GM18870 (cell line): ENCODE measurements at regions not wholly inside any gene's neighbourhood (a gene's known extent, or its start where the extent isn't known, plus 50 kb on each side); places are given as distances from the start of the nearest gene placed in this dataset.

ENCODE experiments used
- ATAC-seq: cut with Tn5 transposase; IDR thresholded peaks from one replicate; pipeline ENCODE4 v1.9.1; 2021; ENCODE audit warnings: moderate library complexity; ENCODE audit not compliant: unreplicated experiment

- no peak for ATAC-seq
These were observed 111.8 kb downstream of the HAO1 start for GRCh38 chr20:7828437-7828836.

GRCh38 chr20:7829031-7829430 is 111.2 kb downstream of the HAO1 start:
- no peak for ATAC-seq

GRCh38 chr20:7829776-7830175 is 110.5 kb downstream of the HAO1 start:
- ATAC-seq, result no peak
